Pancreas (tissue), 10 donors: ENCODE measurements at regions not wholly inside any gene's neighbourhood (a gene's known extent, or its start where the extent isn't known, plus 50 kb on each side); places are given as distances from the start of the nearest gene placed in this dataset.

Experiments
- ATAC-seq, 4 donors: fragments of 200-7000 bp; cut with Tn5 transposase; one replicate each; pipeline versions ENCODE4 v1.8.0 to v1.9.1; 2020; ENCODE audit warnings: mild to moderate bottlenecking in 4 of 4, moderate library complexity in 4 of 4
- DNase-seq, 6 donors: peaks; one replicate each; pipeline ENCODE4 v3.0.0-alpha.2; 2020
- FAIRE-seq: peaks from 2 replicates; lab custom pipeline; 2012; peaks lifted over from hg19 to GRCh38; lab: Jason Lieb, UNC
- H3K27ac ChIP-seq, 4 donors: fragments of 200-600 bp; sonication (generic); 1 replicate in 3 of 4; 2 replicates in 1 of 4; pipeline versions ENCODE4 v1.5.0 to v1.8.0; 2020
- H3K27me3 ChIP-seq, 4 donors: fragments of 200-600 bp; one replicate each; pipeline ENCODE4 v1.8.0; 2021
- H3K36me3 ChIP-seq, 3 donors: fragments of 200-600 bp; sonication (generic) in 1 of 3; one replicate each; pipeline versions ENCODE4 v1.5.0 to v1.8.0; 2020 to 2021
- H3K4me1 ChIP-seq, 3 donors: fragments of 200-600 bp; one replicate each; pipeline ENCODE4 v1.8.0; 2021
- H3K4me3 ChIP-seq, 4 donors: fragments of 200-600 bp; sonication (generic) in 2 of 4; one replicate each; pipeline versions ENCODE4 v1.5.0 to v1.8.0; 2020 to 2021
- H3K9me3 ChIP-seq, 4 donors: fragments of 200-600 bp; one replicate each; pipeline ENCODE4 v1.8.0; 2021
- WGBS, 2 donors: extraction: QIAGEN DNeasy Blood & Tissue Kit; methylation state at CpG; one replicate each; pipeline ENCODE4 v1.1.7; 2013; 5-methylcytosine and 5-hydroxymethylcytosine counted together
- intact Hi-C, 3 donors: fragments of 100-400 bp; cut with DNase I; formaldehyde crosslinking; loops; one replicate each; pipeline versions ENCODE4 v1.11.1 to v1.14.2; 2022
- TF ChIP-seq, protein P1 (sequence below), 4 donors: fragments of 200-600 bp; sonication (generic) in 3 of 4; IDR thresholded peaks; one replicate each; pipeline versions ENCODE4 v1.5.0 to v1.8.0; 2021; ENCODE audit warnings: antibody characterized with exemption in 4 of 4
- donor health status: healthy with polysubstance abuse.
- donor health status: DM: no; HTN: no; CAD: no; lungs with moderate emphysema.
- donor health status: DM: no; HTN: no; CAD: no.
- donor health status: control.
- donor health status: control.
- donor health status: Bipolar disorder and iron deficiency.
- donor health status: DM: yes; HTN: yes; CAD: no.
- donor health status: DM: no; HTN: no; CAD: no.
- donor health status: DM: no; HTN: no; CAD: no.
- donor health status: DM: yes; HTN: yes; CAD: no.

DNA sequence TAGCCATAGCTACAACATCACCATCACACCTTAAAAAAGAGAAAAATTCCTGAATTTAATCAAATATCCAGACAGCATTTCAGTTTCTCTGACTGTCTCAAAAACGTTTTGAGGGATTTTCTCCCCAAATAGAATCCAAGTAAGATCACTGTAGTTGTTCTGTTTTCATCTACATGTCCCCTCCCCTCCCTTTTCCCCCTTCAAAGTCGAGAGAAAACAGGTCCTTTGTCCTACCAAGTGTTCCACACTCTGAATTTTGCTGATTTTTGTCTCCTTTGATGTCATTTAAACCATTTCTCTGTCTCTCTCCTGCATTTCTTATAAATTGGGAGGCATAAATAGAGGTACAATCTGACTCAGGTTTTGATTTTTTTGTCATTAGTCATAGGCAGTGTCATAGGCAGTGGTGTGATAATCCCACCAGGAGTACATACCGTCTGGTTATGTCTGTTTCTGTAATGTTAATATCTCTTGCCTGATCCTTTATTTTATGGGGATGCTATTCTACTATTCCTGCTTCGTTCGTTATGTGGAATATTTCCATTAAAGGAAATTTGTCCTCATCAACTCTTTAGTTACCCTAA, 348.6 kb downstream of the PTTG2 start:
- DNase-seq, result no peak
- TF ChIP-seq, protein P1, sequence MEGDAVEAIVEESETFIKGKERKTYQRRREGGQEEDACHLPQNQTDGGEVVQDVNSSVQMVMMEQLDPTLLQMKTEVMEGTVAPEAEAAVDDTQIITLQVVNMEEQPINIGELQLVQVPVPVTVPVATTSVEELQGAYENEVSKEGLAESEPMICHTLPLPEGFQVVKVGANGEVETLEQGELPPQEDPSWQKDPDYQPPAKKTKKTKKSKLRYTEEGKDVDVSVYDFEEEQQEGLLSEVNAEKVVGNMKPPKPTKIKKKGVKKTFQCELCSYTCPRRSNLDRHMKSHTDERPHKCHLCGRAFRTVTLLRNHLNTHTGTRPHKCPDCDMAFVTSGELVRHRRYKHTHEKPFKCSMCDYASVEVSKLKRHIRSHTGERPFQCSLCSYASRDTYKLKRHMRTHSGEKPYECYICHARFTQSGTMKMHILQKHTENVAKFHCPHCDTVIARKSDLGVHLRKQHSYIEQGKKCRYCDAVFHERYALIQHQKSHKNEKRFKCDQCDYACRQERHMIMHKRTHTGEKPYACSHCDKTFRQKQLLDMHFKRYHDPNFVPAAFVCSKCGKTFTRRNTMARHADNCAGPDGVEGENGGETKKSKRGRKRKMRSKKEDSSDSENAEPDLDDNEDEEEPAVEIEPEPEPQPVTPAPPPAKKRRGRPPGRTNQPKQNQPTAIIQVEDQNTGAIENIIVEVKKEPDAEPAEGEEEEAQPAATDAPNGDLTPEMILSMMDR (IDR thresholded peaks at IDR 0.05), result no peak
- no peak for ATAC-seq
- no peaks in the 10 kb centered on the region for H3K9me3 ChIP-seq
- H3K4me1 ChIP-seq, result peaks cover 5 to 13% (median 6%) of the 10 kb centered on the region in 3 donors
- no peak overlapping the region for H3K27ac ChIP-seq
- intact Hi-C loops, result no loop called here
- FAIRE-seq, result no peak
- no peaks in the 10 kb centered on the region for H3K36me3 ChIP-seq
- no peak overlapping the region for H3K4me3 ChIP-seq
- 54 to 60% methylated on average over 5 of the region's 5 CpGs for WGBS, 2 donors
- no peaks in the 10 kb centered on the region for H3K27me3 ChIP-seq

DNA sequence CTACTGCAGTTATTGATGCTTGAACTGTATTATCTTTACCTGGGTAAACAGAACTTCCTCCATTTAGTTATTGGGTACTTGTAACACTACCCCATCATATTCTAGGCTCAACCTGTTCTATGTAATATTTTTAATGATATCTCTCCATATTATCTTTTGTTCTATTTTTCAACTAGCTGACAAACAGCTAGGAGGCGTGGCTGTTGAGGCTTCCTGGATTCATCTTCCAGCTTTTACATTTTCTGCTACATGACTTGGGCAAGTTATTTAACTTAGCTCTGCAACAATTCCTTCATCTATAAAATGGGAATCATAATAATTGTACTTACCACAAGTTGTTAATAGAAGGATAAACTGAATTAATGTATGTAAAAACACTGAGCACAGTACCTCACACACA, 349.3 kb downstream of the PTTG2 start:
- WGBS, 2 donors, result 85 to 86% methylated on average over 1 of the region's 1 CpG
- no peak overlapping the region for H3K27ac ChIP-seq
- TF ChIP-seq, protein P1 (IDR thresholded peaks at IDR 0.05), result no peak
- ATAC-seq (no peak), DNase-seq (no peak), FAIRE-seq (no peak)
- intact Hi-C loops, result no loop called here
- H3K27me3 ChIP-seq, result no peaks in the 10 kb centered on the region
- H3K9me3 ChIP-seq, result no peaks in the 10 kb centered on the region
- H3K4me1 ChIP-seq, result peaks cover 5 to 17% (median 6%) of the 10 kb centered on the region in 3 donors
- H3K4me3 ChIP-seq, result no peak overlapping the region
- H3K36me3 ChIP-seq, result no peaks in the 10 kb centered on the region

DNA sequence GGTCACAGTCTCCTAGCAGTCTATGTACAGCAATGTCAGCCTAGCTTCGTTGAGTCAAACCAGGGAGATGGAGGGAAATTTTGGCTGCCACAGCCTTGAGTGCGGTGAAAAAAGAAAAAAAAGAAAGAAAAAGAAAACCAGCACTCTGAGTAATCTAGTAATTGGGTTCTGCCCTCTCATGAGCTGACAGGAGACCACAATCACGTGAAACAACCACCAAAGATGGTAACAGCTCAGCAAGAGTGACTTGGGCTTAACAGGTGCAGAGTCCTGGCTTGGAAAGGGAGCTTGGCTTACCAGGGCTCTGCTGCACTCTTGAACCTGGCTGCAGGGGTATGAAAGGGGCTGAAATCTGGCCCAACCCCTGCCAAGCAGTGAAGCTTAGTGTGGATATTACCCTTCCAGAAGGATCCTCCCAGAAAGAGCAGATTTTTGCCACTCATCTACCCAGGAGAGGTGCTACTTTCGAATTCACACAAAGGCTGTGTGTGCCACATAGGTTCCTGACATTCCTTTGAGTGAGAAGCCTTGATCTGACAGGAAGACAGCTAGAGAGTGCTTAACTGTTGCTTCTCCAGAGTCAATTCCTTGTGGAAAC, 350.3 kb downstream of the PTTG2 start:
- no peaks in the 10 kb centered on the region for H3K9me3 ChIP-seq
- intact Hi-C loops, result loop anchor here in 2 of 3 donors (10.0 kb wide), 2 partner anchors 126 to 226 kb away; no protein-coding TSS in a partner anchor
- DNase-seq (no peak), ATAC-seq (no peak), FAIRE-seq (no peak)
- H3K27ac ChIP-seq, result no peak overlapping the region
- TF ChIP-seq, protein P1 (IDR thresholded peaks at IDR 0.05), result no peak
- peaks cover 5 to 17% (median 6%) of the 10 kb centered on the region in 3 donors for H3K4me1 ChIP-seq
- 82 to 90% methylated on average over 4 of the region's 4 CpGs for WGBS, 2 donors
- no peak overlapping the region for H3K4me3 ChIP-seq
- H3K36me3 ChIP-seq, result no peaks in the 10 kb centered on the region
- no peaks in the 10 kb centered on the region for H3K27me3 ChIP-seq

DNA sequence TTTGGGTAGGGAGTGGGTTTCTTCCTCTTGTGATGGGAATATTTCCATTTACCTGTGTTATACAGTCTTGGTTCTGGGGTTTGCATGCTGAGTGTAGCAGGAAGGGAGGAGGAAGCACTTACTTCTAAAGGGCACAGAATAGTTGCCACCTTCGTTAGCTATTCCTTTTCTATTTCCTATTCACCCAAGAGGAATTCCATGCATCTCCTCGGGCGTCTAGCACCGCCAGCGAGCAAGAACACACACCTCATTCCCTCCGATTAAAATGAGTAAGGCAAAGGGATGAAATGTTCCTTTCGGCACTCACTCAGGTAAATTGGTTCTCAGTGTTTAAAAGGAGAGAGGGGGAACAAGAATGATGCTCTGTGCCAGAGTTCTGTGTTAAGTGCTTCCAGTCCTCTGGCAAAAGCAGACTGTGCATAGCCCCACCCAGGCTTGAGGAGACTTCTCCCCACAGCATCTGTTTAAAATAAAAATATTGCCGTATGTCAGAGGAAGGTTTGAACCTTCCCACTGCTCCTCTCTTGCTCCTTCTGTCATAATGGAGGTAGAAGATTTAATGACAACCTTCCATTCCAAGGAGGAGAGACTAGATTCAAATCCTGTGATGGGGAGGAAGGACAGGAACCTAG, 351.4 kb downstream of the PTTG2 start:
- Histone ChIP-seq H3K4me3 (no peak overlapping the region), H3K4me1 (peaks cover 5 to 17% (median 6%) of the 10 kb centered on the region in 3 donors), H3K36me3 (no peaks in the 10 kb centered on the region), H3K27ac (no peak overlapping the region), H3K27me3 (no peaks in the 10 kb centered on the region), H3K9me3 (no peaks in the 10 kb centered on the region)
- intact Hi-C loops, result loop anchor here in 2 of 3 donors (10.0 kb wide), 2 partner anchors 127 to 227 kb away; no protein-coding TSS in a partner anchor
- DNase-seq, result no peak
- 93 to 97% methylated on average over 8 of the region's 8 CpGs for WGBS, 2 donors
- ATAC-seq, result no peak
- TF ChIP-seq, protein P1 (IDR thresholded peaks at IDR 0.05), result no peak
- no peak for FAIRE-seq
